Body of pancreas (tissue), 4 donors: ENCODE measurements at regions not wholly inside any gene's neighbourhood (a gene's known extent, or its start where the extent isn't known, plus 50 kb on each side); places are given as distances from the start of the nearest gene placed in this dataset.

ENCODE experiments used
- POLR2A ChIP-seq, 3 donors: fragments of 450-650 bp; IDR thresholded peaks; one replicate each; pipeline ENCODE4 v1.6.1; 2016; ENCODE audit warnings: antibody characterized with exemption in 3 of 3, mild to moderate bottlenecking in 2 of 3
- TF ChIP-seq, protein P1 (sequence below), 7 experiments: fragments of 450-650 bp in 4 of 7; fragments of 200-600 bp in 3 of 7; sonication (generic) in 3 of 7; IDR thresholded peaks; one replicate each; pipeline ENCODE4 v1.5.1; 2016 to 2019; ENCODE audit warnings: antibody characterized with exemption in 7 of 7

DNA sequence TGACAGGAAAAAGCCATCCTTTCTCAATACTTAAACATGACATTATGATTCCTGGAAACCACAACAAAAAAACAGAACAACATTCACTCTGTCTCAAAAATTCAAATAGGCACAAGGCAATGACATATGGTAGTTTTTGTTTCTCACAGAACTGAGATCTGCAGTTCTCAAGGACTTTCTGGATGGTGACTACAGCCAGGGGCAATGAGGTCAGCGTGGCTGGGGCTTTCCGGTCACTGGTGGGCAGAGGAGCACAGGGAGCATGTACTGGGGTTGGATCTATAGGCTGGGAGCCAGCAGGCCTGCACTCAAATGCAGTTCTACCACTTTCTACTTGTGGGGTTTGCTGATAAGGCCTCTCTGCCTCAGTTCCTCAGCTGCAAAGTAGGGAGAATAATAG, 72.0 kb downstream of the CTAGE1 start:
- TF ChIP-seq, protein P1, sequence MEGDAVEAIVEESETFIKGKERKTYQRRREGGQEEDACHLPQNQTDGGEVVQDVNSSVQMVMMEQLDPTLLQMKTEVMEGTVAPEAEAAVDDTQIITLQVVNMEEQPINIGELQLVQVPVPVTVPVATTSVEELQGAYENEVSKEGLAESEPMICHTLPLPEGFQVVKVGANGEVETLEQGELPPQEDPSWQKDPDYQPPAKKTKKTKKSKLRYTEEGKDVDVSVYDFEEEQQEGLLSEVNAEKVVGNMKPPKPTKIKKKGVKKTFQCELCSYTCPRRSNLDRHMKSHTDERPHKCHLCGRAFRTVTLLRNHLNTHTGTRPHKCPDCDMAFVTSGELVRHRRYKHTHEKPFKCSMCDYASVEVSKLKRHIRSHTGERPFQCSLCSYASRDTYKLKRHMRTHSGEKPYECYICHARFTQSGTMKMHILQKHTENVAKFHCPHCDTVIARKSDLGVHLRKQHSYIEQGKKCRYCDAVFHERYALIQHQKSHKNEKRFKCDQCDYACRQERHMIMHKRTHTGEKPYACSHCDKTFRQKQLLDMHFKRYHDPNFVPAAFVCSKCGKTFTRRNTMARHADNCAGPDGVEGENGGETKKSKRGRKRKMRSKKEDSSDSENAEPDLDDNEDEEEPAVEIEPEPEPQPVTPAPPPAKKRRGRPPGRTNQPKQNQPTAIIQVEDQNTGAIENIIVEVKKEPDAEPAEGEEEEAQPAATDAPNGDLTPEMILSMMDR (IDR thresholded peaks at IDR 0.05), result no peak
- no peak for TF ChIP-seq POLR2A (IDR thresholded peaks at IDR 0.05)
